GM23248 (cell line): ENCODE measurements at regions not wholly inside any gene's neighbourhood (a gene's known extent, or its start where the extent isn't known, plus 50 kb on each side); places are given as distances from the start of the nearest gene placed in this dataset.

ENCODE experiments used
- DNase-seq: peaks from one replicate; pipeline ENCODE4 v3.0.0-alpha.2; 2015
- H2AFZ ChIP-seq: fragments of 200-600 bp; sonication (generic); 2 replicates; pipeline ENCODE4 v1.6.1; 2016; ENCODE audit warnings: antibody characterized with exemption
- H3F3A ChIP-seq: fragments of 200-600 bp; sonication (generic); 2 replicates; pipeline ENCODE4 v1.6.1; 2016; ENCODE audit warnings: mild to moderate bottlenecking, antibody characterized with exemption, mixed run types; ENCODE audit not compliant: insufficient read depth
- H3K27ac ChIP-seq: fragments of 200-600 bp; sonication (generic); 2 replicates; pipeline ENCODE4 v1.5.1; 2016; ENCODE audit warnings: mild to moderate bottlenecking
- H3K27me3 ChIP-seq: fragments of 200-600 bp; sonication (generic); replicated peaks from 2 replicates; pipeline ENCODE4 v1.6.1; 2016; ENCODE audit warnings: mild to moderate bottlenecking; ENCODE audit not compliant: insufficient read depth
- H3K36me3 ChIP-seq: fragments of 200-600 bp; sonication (generic); 2 replicates; pipeline ENCODE4 v1.6.1; 2016; ENCODE audit warnings: low read depth, mild to moderate bottlenecking
- H3K4me1 ChIP-seq: fragments of 200-600 bp; sonication (generic); 2 replicates; pipeline ENCODE4 v1.6.1; 2016; ENCODE audit warnings: mild to moderate bottlenecking; ENCODE audit not compliant: insufficient read depth
- H3K4me2 ChIP-seq: fragments of 200-600 bp; sonication (generic); one replicate; pipeline ENCODE4 v1.6.1; 2016; ENCODE audit warnings: mild to moderate bottlenecking; ENCODE audit not compliant: unreplicated experiment
- H3K4me3 ChIP-seq: fragments of 200-600 bp; sonication (generic); 2 replicates; pipeline ENCODE4 v1.5.1; 2016; ENCODE audit warnings: mild to moderate bottlenecking
- H3K79me2 ChIP-seq: fragments of 200-600 bp; sonication (generic); 2 replicates; pipeline ENCODE4 v1.6.1; 2016; ENCODE audit warnings: mild to moderate bottlenecking; ENCODE audit not compliant: insufficient read depth
- H3K9ac ChIP-seq: fragments of 200-600 bp; sonication (generic); 2 replicates; pipeline ENCODE4 v1.6.1; 2016; ENCODE audit warnings: mild to moderate bottlenecking
- H3K9me2 ChIP-seq: fragments of 200-600 bp; sonication (generic); 2 replicates; pipeline ENCODE4 v1.6.1; 2016; ENCODE audit warnings: mixed run types, mild to moderate bottlenecking, moderate library complexity; ENCODE audit not compliant: insufficient read depth
- H3K9me3 ChIP-seq: fragments of 200-600 bp; sonication (generic); one replicate; pipeline ENCODE4 v1.6.1; 2017; ENCODE audit warnings: low read depth
- H4K20me1 ChIP-seq: fragments of 200-600 bp; sonication (generic); 2 replicates; pipeline ENCODE4 v1.6.0; 2016; ENCODE audit not compliant: insufficient read depth
- EZH2 ChIP-seq: fragments of 200-600 bp; sonication (generic); IDR thresholded peaks from 2 replicates; pipeline ENCODE4 v1.6.1; 2018; ENCODE audit warnings: antibody characterized with exemption, mild to moderate bottlenecking; ENCODE audit not compliant: insufficient read depth, poor library complexity, severe bottlenecking
- EZH2phosphoT487 ChIP-seq: fragments of 200-600 bp; sonication (generic); IDR thresholded peaks from 2 replicates; pipeline ENCODE4 v1.6.1; 2018; ENCODE audit warnings: antibody characterized with exemption, moderate library complexity, mild to moderate bottlenecking, low read depth; ENCODE audit not compliant: insufficient read depth
- WGBS, 2 experiments: methylation state at CpG; one replicate each; pipeline ENCODE4 v1.1.6; 2015 to 2017; ENCODE audit warnings: low lambda C conversion rate in 2 of 2, low coverage in 1 of 2; ENCODE audit errors: missing lambda C conversion rate in 2 of 2; 5-methylcytosine and 5-hydroxymethylcytosine counted together
- in situ Hi-C: fragments of 300-500 bp; cut with MboI; formaldehyde crosslinking; loops from 2 replicates; pipeline ENCODE4 v1.15.0; 2020

- Histone ChIP-seq H3K4me2 (no peak overlapping the region), H3K79me2 (no peaks in the 10 kb centered on the region), H3K27ac (no peak overlapping the region), H3K9ac (no peak overlapping the region), H3K9me2 (no peaks in the 10 kb centered on the region), H4K20me1 (no peaks in the 10 kb centered on the region), H3F3A (no peaks in the 10 kb centered on the region), H3K4me3 (no peak overlapping the region), H3K27me3 (no peaks in the 10 kb centered on the region), H3K4me1 (peaks cover 14% of the 10 kb centered on the region), H3K36me3 (no peaks in the 10 kb centered on the region), H2AFZ (no peak overlapping the region), H3K9me3 (no peaks in the 10 kb centered on the region)
- in situ Hi-C loops = no loop called here
- DNase-seq = no peak
- WGBS, 2 experiments = 63 to 79% methylated on average over 2 of the region's 2 CpGs
- TF ChIP-seq EZH2phosphoT487 = no peak
- TF ChIP-seq EZH2 = no peak
These were observed 517.6 kb upstream of the ALCAM start for GRCh38 chr3:104849070-104849469.

- H4K20me1 ChIP-seq = no peaks in the 10 kb centered on the region
- no peak for TF ChIP-seq EZH2phosphoT487
- no peak for TF ChIP-seq EZH2
- no peak overlapping the region for H3K4me2 ChIP-seq
- no peak overlapping the region for H3K4me3 ChIP-seq
- H3K27ac ChIP-seq = no peak overlapping the region
- H3K36me3 ChIP-seq = no peaks in the 10 kb centered on the region
- WGBS, 2 experiments = 64 to 74% methylated on average over 2 of the region's 2 CpGs
- H3K9me3 ChIP-seq = no peaks in the 10 kb centered on the region
- H3K27me3 ChIP-seq = no peaks in the 10 kb centered on the region
- no peaks in the 10 kb centered on the region for H3K9me2 ChIP-seq
- H3K79me2 ChIP-seq = no peaks in the 10 kb centered on the region
- H3K4me1 ChIP-seq = no peaks in the 10 kb centered on the region
- no peak for DNase-seq
- no peak overlapping the region for H3K9ac ChIP-seq
- H2AFZ ChIP-seq = no peak overlapping the region
- H3F3A ChIP-seq = no peaks in the 10 kb centered on the region
- in situ Hi-C loops = no loop called here
These were observed 512.2 kb upstream of the ALCAM start for GRCh38 chr3:104854468-104854867.

DNA sequence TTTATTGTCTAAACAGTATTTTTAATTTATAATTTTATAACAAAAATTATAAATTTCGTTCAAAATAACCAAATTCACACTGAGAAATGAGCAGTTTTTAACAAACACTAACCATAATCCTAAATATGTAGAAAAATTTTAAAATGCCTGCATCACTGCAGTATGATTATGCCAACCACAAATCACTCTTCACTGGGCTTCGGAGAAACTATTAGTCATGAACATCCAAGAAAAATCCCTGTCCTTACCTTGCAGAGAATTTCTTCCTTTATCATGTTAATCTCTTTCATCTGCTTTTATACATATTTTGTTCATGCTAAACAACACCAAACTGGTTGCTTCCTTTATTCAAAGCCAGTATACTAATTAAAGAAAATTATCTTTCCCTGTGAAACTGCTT lies 511.0 kb upstream of the ALCAM start:
- Histone ChIP-seq H4K20me1 (no peaks in the 10 kb centered on the region), H3K4me1 (no peaks in the 10 kb centered on the region), H3K9me3 (no peaks in the 10 kb centered on the region), H3K36me3 (no peaks in the 10 kb centered on the region), H3F3A (no peaks in the 10 kb centered on the region), H3K9ac (no peak overlapping the region), H3K4me2 (no peak overlapping the region), H3K4me3 (no peak overlapping the region), H3K27ac (no peak overlapping the region), H3K79me2 (no peaks in the 10 kb centered on the region), H2AFZ (no peak overlapping the region), H3K9me2 (no peaks in the 10 kb centered on the region), H3K27me3 (no peaks in the 10 kb centered on the region)
- in situ Hi-C loops = no loop called here
- 31 to 34% methylated on average over 2 of the region's 2 CpGs for WGBS, 2 experiments
- TF ChIP-seq EZH2phosphoT487 (no peak), EZH2 (no peak)
- DNase-seq = no peak

DNA sequence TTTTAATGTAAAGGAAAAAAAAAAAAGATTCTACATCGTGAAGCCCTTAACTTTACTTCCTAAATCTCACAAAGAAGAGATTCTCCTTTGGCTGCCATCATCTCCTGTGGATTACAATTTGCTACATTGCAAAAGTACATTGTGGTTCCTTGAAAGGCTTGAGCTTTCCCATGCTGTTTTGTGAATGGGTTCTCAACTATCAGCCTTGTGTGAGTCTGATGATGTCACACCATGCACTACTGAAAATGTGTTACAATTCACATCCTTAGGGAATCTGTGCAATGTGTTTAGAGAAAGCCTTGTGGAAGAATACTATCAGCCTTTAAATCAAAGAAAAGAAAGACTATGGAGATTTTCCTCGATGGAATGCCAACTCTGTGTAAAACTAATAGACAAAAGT lies 510.0 kb upstream of the ALCAM start:
- 5 to 6% methylated on average over 2 of the region's 2 CpGs for WGBS, 2 experiments
- H3K27me3 ChIP-seq = no peaks in the 10 kb centered on the region
- H3K9me3 ChIP-seq = no peaks in the 10 kb centered on the region
- H3K79me2 ChIP-seq = no peaks in the 10 kb centered on the region
- in situ Hi-C loops = no loop called here
- TF ChIP-seq EZH2phosphoT487 (no peak), EZH2 (no peak)
- no peak overlapping the region for H2AFZ ChIP-seq
- H3K27ac ChIP-seq = no peak overlapping the region
- no peak overlapping the region for H3K4me3 ChIP-seq
- H3K9ac ChIP-seq = no peak overlapping the region
- no peak for DNase-seq
- H4K20me1 ChIP-seq = no peaks in the 10 kb centered on the region
- H3K4me1 ChIP-seq = no peaks in the 10 kb centered on the region
- H3K9me2 ChIP-seq = no peaks in the 10 kb centered on the region
- no peak overlapping the region for H3K4me2 ChIP-seq
- no peaks in the 10 kb centered on the region for H3F3A ChIP-seq
- H3K36me3 ChIP-seq = no peaks in the 10 kb centered on the region

DNA sequence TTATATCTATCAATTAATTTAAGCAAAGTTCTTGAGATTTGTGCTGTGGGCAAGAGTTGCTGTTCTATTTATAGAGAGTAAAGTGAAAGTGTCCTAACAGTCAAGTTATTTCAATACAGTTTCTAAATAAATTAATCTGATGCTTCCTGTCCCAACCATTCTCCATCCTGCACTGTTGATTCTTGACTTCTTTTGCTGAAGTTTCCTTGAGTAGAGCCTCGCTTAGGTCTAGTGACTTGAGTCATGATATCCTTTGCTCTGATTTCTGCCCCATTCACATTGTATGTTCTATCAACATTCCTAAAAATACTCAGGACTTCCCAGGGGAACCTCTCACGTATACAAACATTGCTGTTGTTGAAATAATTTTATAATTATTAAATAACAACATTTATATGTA lies 498.4 kb upstream of the ALCAM start:
- H3K79me2 ChIP-seq = no peaks in the 10 kb centered on the region
- H3K27me3 ChIP-seq = no peaks in the 10 kb centered on the region
- no peak overlapping the region for H3K9ac ChIP-seq
- H4K20me1 ChIP-seq = no peaks in the 10 kb centered on the region
- H3K27ac ChIP-seq = no peak overlapping the region
- peaks cover 5% of the 10 kb centered on the region for H3K4me1 ChIP-seq
- no peaks in the 10 kb centered on the region for H3K36me3 ChIP-seq
- TF ChIP-seq EZH2phosphoT487 (no peak), EZH2 (no peak)
- in situ Hi-C loops = no loop called here
- H3K9me2 ChIP-seq = no peaks in the 10 kb centered on the region
- no peak overlapping the region for H3K4me3 ChIP-seq
- H2AFZ ChIP-seq = no peak overlapping the region
- no peak for DNase-seq
- no peak overlapping the region for H3K4me2 ChIP-seq
- no peaks in the 10 kb centered on the region for H3F3A ChIP-seq
- WGBS, 2 experiments = 72 to 76% methylated on average over 2 of the region's 2 CpGs
- no peaks in the 10 kb centered on the region for H3K9me3 ChIP-seq
